Astrocyte of the cerebellum (primary cell): ENCODE measurements at regions not wholly inside any gene's neighbourhood (a gene's known extent, or its start where the extent isn't known, plus 50 kb on each side); places are given as distances from the start of the nearest gene placed in this dataset.
A peak's percentile ranks its signal among the peaks of the same experiment; 100 is the strongest.

Source experiments
- DNase-seq: peaks from one replicate; pipeline ENCODE4 v3.0.0-alpha.2; 2011; ENCODE audit warnings: low read depth
- H3K4me3 ChIP-seq: 2 replicates; pipeline ENCODE4 v1.5.1; 2011; ENCODE audit warnings: mild to moderate bottlenecking, low read depth, low read length, moderate library complexity
- CTCF ChIP-seq: IDR thresholded peaks from 2 replicates; pipeline ENCODE4 v1.5.1; 2012; ENCODE audit warnings: low read length, low read depth, moderate library complexity, mild to moderate bottlenecking; ENCODE audit errors: missing control alignments
- in situ Hi-C: cut with HindIII; loops from 2 replicates; pipeline ENCODE4 v1.10.0; 2017; ENCODE audit warnings: low sequenced_read_pairs

GRCh38 chr5:36355516-36355915 is 53.8 kb upstream of the RANBP3L start:
- no peak for TF ChIP-seq CTCF
- in situ Hi-C loops = no loop called here
- no peak overlapping the region for H3K4me3 ChIP-seq
- DNase-seq = no peak

GRCh38 chr5:36356915-36357314 is 55.2 kb upstream of the RANBP3L start:
- no peak for DNase-seq
- TF ChIP-seq CTCF = no peak
- no peak overlapping the region for H3K4me3 ChIP-seq
- in situ Hi-C loops = no loop called here

GRCh38 chr5:36357391-36357975 is 55.8 kb upstream of the RANBP3L start:
- in situ Hi-C loops = no loop called here
- DNase-seq = peak; percentile 92
- TF ChIP-seq CTCF = no peak
- H3K4me3 ChIP-seq = no peak overlapping the region

- in situ Hi-C loops = no loop called here
- H3K4me3 ChIP-seq = no peak overlapping the region
- no peak for TF ChIP-seq CTCF
- DNase-seq = no peak
Measured at GRCh38 chr5:36359267-36359666, 57.6 kb upstream of the RANBP3L start.

- no peak for TF ChIP-seq CTCF
- no peak overlapping the region for H3K4me3 ChIP-seq
- in situ Hi-C loops = loop anchor here (10.0 kb wide), 1 partner anchor 96 kb away; no protein-coding TSS in a partner anchor
- no peak for DNase-seq
Measured at GRCh38 chr5:36360307-36360706, 58.6 kb upstream of the RANBP3L start.

- in situ Hi-C loops = loop anchor here (10.0 kb wide), 1 partner anchor 98 kb away; no protein-coding TSS in a partner anchor
- no peak overlapping the region for H3K4me3 ChIP-seq
- TF ChIP-seq CTCF = peak; percentile 42
- peak; percentile 72 for DNase-seq
Measured at GRCh38 chr5:36363101-36363500, 61.4 kb upstream of the RANBP3L start.
